Keratinocyte (primary cell): ENCODE measurements at regions not wholly inside any gene's neighbourhood (a gene's known extent, or its start where the extent isn't known, plus 50 kb on each side); places are given as distances from the start of the nearest gene placed in this dataset.

Source experiments
- DNase-seq: peaks from one replicate; pipeline ENCODE4 v3.0.0-alpha.2; 2011; ENCODE audit warnings: low read depth, missing footprints, low spot score
- FAIRE-seq: peaks from 2 replicates; lab custom pipeline; 2011; peaks lifted over from hg19 to GRCh38; lab: Jason Lieb, UNC
- H2AFZ ChIP-seq: 2 replicates; pipeline ENCODE4 v1.6.0; 2012; ENCODE audit warnings: low read length, control low read depth, inconsistent platforms; ENCODE audit not compliant: control insufficient read depth
- H3K27ac ChIP-seq: 2 replicates; pipeline ENCODE4 v1.5.1; 2011; ENCODE audit warnings: low read length; ENCODE audit not compliant: control insufficient read depth, insufficient read depth
- H3K27me3 ChIP-seq: 3 replicates; pipeline ENCODE4 v1.6.0; 2011; ENCODE audit warnings: low read length; ENCODE audit not compliant: control insufficient read depth, insufficient read depth; ENCODE audit errors: extremely low read depth
- H3K36me3 ChIP-seq, 2 experiments: 2 replicates in 1 of 2; 3 replicates in 1 of 2; pipeline ENCODE4 v1.5.1; 2011; ENCODE audit warnings: low read length in 2 of 2, mild to moderate bottlenecking in 1 of 2; ENCODE audit not compliant: control insufficient read depth in 2 of 2, insufficient read depth in 2 of 2; ENCODE audit errors: extremely low read depth in 1 of 2
- H3K4me1 ChIP-seq: 3 replicates; pipeline ENCODE4 v1.5.1; 2011; ENCODE audit warnings: low read length; ENCODE audit not compliant: control insufficient read depth, insufficient read depth; ENCODE audit errors: extremely low read depth
- H3K4me2 ChIP-seq: 3 replicates; pipeline ENCODE4 v1.6.0; 2011; ENCODE audit warnings: low read depth, low read length; ENCODE audit not compliant: control insufficient read depth, insufficient read depth; ENCODE audit errors: extremely low read depth
- H3K4me3 ChIP-seq, 3 experiments: fragments of 200-600 bp in 1 of 3; sonication (generic) in 1 of 3; 2 replicates in 2 of 3; 3 replicates in 1 of 3; pipeline ENCODE4 v1.5.1; 2011 to 2016; ENCODE audit warnings: low read length in 3 of 3, mild to moderate bottlenecking in 3 of 3, control low read depth in 2 of 3, inconsistent platforms in 1 of 3, low read depth in 1 of 3, mixed read lengths in 1 of 3, mixed run types in 1 of 3, moderate library complexity in 1 of 3; ENCODE audit not compliant: control insufficient read depth in 2 of 3, insufficient read depth in 2 of 3; ENCODE audit errors: extremely low read depth in 1 of 3
- H3K79me2 ChIP-seq: 2 replicates; pipeline ENCODE4 v1.6.0; 2012; ENCODE audit warnings: low read length; ENCODE audit not compliant: control insufficient read depth, insufficient read depth
- H3K9ac ChIP-seq: 3 replicates; pipeline ENCODE4 v1.6.0; 2011; ENCODE audit warnings: low read length; ENCODE audit not compliant: control insufficient read depth, insufficient read depth; ENCODE audit errors: extremely low read depth
- H3K9me1 ChIP-seq: 3 replicates; pipeline ENCODE4 v1.6.0; 2011; ENCODE audit warnings: low read length; ENCODE audit not compliant: control insufficient read depth, insufficient read depth; ENCODE audit errors: extremely low read depth
- H3K9me3 ChIP-seq: 2 replicates; pipeline ENCODE4 v1.5.1; 2012; ENCODE audit warnings: low read depth, low read length; ENCODE audit not compliant: control insufficient read depth
- H4K20me1 ChIP-seq: 3 replicates; pipeline ENCODE4 v1.6.0; 2011; ENCODE audit warnings: low read length; ENCODE audit not compliant: control insufficient read depth, insufficient read depth; ENCODE audit errors: extremely low read depth
- EZH2 ChIP-seq: IDR thresholded peaks from one replicate; pipeline ENCODE4 v1.6.1; 2012; ENCODE audit warnings: inconsistent platforms, mild to moderate bottlenecking, low read length, moderate library complexity
- dilution Hi-C: fragments of 300-500 bp; cut with MboI; formaldehyde crosslinking; loops from one replicate; pipeline ENCODE4 v1.7.0; 2020; ENCODE audit warnings: low sequenced_read_pairs; ENCODE audit not compliant: extremely low pct_ligation_motif_present
- TF ChIP-seq, protein P1 (sequence below), 3 experiments: IDR thresholded peaks in 1 of 3; conservative IDR thresholded peaks in 1 of 3; optimal IDR thresholded peaks in 1 of 3; 2 replicates in 2 of 3; 3 replicates in 1 of 3; pipeline versions ENCODE3 to v1.5.1; 2011; ENCODE audit warnings: low read length in 3 of 3, mild to moderate bottlenecking in 3 of 3, moderate library complexity in 2 of 3, control low read depth in 1 of 3, inconsistent platforms in 1 of 3; ENCODE audit not compliant: insufficient read depth in 2 of 3; ENCODE audit errors: extremely low read depth in 1 of 3

- no peak for FAIRE-seq
- dilution Hi-C loops, result no loop called here
- no peak for TF ChIP-seq EZH2
- TF ChIP-seq, protein P1, sequence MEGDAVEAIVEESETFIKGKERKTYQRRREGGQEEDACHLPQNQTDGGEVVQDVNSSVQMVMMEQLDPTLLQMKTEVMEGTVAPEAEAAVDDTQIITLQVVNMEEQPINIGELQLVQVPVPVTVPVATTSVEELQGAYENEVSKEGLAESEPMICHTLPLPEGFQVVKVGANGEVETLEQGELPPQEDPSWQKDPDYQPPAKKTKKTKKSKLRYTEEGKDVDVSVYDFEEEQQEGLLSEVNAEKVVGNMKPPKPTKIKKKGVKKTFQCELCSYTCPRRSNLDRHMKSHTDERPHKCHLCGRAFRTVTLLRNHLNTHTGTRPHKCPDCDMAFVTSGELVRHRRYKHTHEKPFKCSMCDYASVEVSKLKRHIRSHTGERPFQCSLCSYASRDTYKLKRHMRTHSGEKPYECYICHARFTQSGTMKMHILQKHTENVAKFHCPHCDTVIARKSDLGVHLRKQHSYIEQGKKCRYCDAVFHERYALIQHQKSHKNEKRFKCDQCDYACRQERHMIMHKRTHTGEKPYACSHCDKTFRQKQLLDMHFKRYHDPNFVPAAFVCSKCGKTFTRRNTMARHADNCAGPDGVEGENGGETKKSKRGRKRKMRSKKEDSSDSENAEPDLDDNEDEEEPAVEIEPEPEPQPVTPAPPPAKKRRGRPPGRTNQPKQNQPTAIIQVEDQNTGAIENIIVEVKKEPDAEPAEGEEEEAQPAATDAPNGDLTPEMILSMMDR (optimal IDR thresholded peaks at IDR 0.05 in 1 of 3, IDR thresholded peaks at IDR 0.05 in 1 of 3, conservative IDR thresholded peaks at IDR 0.05 in 1 of 3; ENCODE audit: extremely low read depth in 1 of 3, insufficient read depth in 2 of 3, low read length in 3 of 3), result no peak
Observed at GRCh38 chr9:105194234-105194633, 50.2 kb upstream of the SLC44A1 start.

More at GRCh38 chr9:105194234-105194633, 50.2 kb upstream of the SLC44A1 start:
- Histone ChIP-seq H3K4me1 (no peaks in the 10 kb centered on the region), H3K9me3 (no peaks in the 10 kb centered on the region), H3K9ac (no peak overlapping the region), H3K27ac (no peak overlapping the region), H3K4me3 (no peak overlapping the region), H3K36me3 (no peaks in the 10 kb centered on the region), H2AFZ (no peak overlapping the region), H3K9me1 (no peaks in the 10 kb centered on the region), H3K27me3 (peaks cover 4% of the 10 kb centered on the region), H3K4me2 (no peak overlapping the region), H3K79me2 (no peaks in the 10 kb centered on the region), H4K20me1 (no peaks in the 10 kb centered on the region)
- DNase-seq, result no peak
